ENCODE measurements at regions not wholly inside any gene's neighbourhood (a gene's known extent, or its start where the extent isn't known, plus 50 kb on each side); places are given as distances from the start of the nearest gene placed in this dataset.
"Not testable (repeated sequence)": the region's sequence is repeated elsewhere in the genome, so short reads cannot be mapped to it uniquely, and the experiment has no call there.

- DNase-seq, result no peak
Measured at GRCh38 chr14:37712976-37713431, 117.6 kb downstream of the TTC6 start.

- no peak for DNase-seq
Measured at GRCh38 chr14:37720131-37720530, 124.7 kb downstream of the TTC6 start.

GRCh38 chr14:37721976-37722659, 126.7 kb downstream of the TTC6 start:
- DNase-seq, result no peak

- no peak for DNase-seq
Measured at GRCh38 chr14:37723515-37723914, 128.1 kb downstream of the TTC6 start.

GRCh38 chr14:37726708-37727107, 131.3 kb downstream of the TTC6 start:
- no peak for DNase-seq

GRCh38 chr14:37729218-37729617, 133.8 kb downstream of the TTC6 start:
- no peak for DNase-seq

GRCh38 chr14:37731094-37731493, 135.7 kb downstream of the TTC6 start:
- no peak for DNase-seq

GRCh38 chr14:37745657-37746056, 150.2 kb downstream of the TTC6 start:
- DNase-seq, result no peak

- no peak for DNase-seq
Measured at GRCh38 chr14:37746140-37746832, 150.9 kb downstream of the TTC6 start.

GRCh38 chr14:37753459-37753858, 158.0 kb downstream of the TTC6 start:
- DNase-seq, result no peak

GRCh38 chr14:37760275-37760674, 164.8 kb downstream of the TTC6 start:
- DNase-seq, result not testable (repeated sequence)

- no peak for DNase-seq
Measured at GRCh38 chr14:37763266-37763665, 167.8 kb downstream of the TTC6 start.

- DNase-seq, result not testable (repeated sequence)
Measured at GRCh38 chr14:37772283-37772682, 176.9 kb downstream of the TTC6 start.

- DNase-seq, result no peak
Measured at GRCh38 chr14:37776791-37777499, 181.5 kb downstream of the TTC6 start.

- no peak for DNase-seq
Measured at GRCh38 chr14:37778135-37778943, 182.9 kb downstream of the TTC6 start.

GRCh38 chr14:37779480-37779879, 184.1 kb downstream of the TTC6 start:
- no peak for DNase-seq

- DNase-seq, result not testable (repeated sequence)
Measured at GRCh38 chr14:37780731-37781130, 185.3 kb downstream of the TTC6 start.

GRCh38 chr14:37784203-37784826, 188.9 kb downstream of the TTC6 start:
- not testable (repeated sequence) for DNase-seq

- DNase-seq, result not testable (repeated sequence)
Measured at GRCh38 chr14:37784827-37785223, 189.4 kb downstream of the TTC6 start.

GRCh38 chr14:37785298-37785697, 189.9 kb downstream of the TTC6 start:
- DNase-seq, result not testable (repeated sequence)

GRCh38 chr14:37786114-37786625, 190.7 kb downstream of the TTC6 start:
- DNase-seq, result not testable (repeated sequence)

GRCh38 chr14:37787879-37788494, 192.6 kb downstream of the TTC6 start:
- DNase-seq, result no peak
